Transverse colon (tissue), 4 donors: ENCODE measurements at regions not wholly inside any gene's neighbourhood (a gene's known extent, or its start where the extent isn't known, plus 50 kb on each side); places are given as distances from the start of the nearest gene placed in this dataset.

Source experiments
- EP300 ChIP-seq: sonication (generic); formaldehyde crosslinking; IDR thresholded peaks from one replicate; pipeline ENCODE4 v1.6.1; 2017; ENCODE audit warnings: antibody characterized with exemption, low read depth
- POLR2A ChIP-seq: fragments of 450-650 bp; IDR thresholded peaks from one replicate; pipeline ENCODE4 v1.6.1; 2016; ENCODE audit warnings: antibody characterized with exemption, mild to moderate bottlenecking, moderate library complexity
- POLR2AphosphoS5 ChIP-seq, 3 donors: sonication (generic); formaldehyde crosslinking; IDR thresholded peaks; one replicate each; pipeline ENCODE4 v1.6.1; 2016; ENCODE audit warnings: antibody characterized with exemption in 3 of 3
- TF ChIP-seq, protein P1 (sequence below), 5 experiments: fragments of 200-600 bp in 3 of 5; fragments of 450-650 bp in 2 of 5; sonication (generic) in 3 of 5; IDR thresholded peaks; 1 replicate in 2 of 5; 2 replicates in 3 of 5; pipeline ENCODE4 v1.5.1; 2016 to 2017; ENCODE audit warnings: antibody characterized with exemption in 5 of 5, inconsistent platforms in 3 of 5, mild to moderate bottlenecking in 2 of 5, moderate library complexity in 1 of 5

DNA sequence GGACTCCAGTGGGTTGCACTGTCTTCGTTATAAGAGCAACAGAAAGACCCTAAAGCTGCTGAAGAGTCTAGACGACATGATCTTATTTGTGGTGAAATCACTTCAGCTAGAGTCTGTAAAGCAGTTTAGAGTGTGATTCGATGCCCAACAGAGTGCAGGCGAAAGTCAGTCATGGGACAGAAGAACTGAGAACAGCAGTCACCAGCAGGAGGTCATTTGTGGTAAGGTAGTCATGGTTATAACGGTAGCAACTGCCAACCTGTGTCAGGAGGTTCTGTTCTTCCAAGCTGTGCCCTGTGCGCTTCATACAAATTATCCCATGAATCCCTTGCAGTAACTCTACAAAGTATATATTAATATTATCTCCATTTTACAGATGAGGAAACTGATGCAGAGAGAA lies 954.1 kb downstream of the AACS start:
- TF ChIP-seq, protein P1, sequence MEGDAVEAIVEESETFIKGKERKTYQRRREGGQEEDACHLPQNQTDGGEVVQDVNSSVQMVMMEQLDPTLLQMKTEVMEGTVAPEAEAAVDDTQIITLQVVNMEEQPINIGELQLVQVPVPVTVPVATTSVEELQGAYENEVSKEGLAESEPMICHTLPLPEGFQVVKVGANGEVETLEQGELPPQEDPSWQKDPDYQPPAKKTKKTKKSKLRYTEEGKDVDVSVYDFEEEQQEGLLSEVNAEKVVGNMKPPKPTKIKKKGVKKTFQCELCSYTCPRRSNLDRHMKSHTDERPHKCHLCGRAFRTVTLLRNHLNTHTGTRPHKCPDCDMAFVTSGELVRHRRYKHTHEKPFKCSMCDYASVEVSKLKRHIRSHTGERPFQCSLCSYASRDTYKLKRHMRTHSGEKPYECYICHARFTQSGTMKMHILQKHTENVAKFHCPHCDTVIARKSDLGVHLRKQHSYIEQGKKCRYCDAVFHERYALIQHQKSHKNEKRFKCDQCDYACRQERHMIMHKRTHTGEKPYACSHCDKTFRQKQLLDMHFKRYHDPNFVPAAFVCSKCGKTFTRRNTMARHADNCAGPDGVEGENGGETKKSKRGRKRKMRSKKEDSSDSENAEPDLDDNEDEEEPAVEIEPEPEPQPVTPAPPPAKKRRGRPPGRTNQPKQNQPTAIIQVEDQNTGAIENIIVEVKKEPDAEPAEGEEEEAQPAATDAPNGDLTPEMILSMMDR (IDR thresholded peaks at IDR 0.05) = no peak
- TF ChIP-seq POLR2A (no peak), POLR2AphosphoS5 (IDR thresholded peaks at IDR 0.05) (no peak), EP300 (no peak)
